GM18951 (cell line): ENCODE measurements at regions not wholly inside any gene's neighbourhood (a gene's known extent, or its start where the extent isn't known, plus 50 kb on each side); places are given as distances from the start of the nearest gene placed in this dataset.

Experiments used
- POLR2A ChIP-seq: IDR thresholded peaks from 4 replicates; pipeline ENCODE4 v1.6.1; 2011; ENCODE audit warnings: mild to moderate bottlenecking; ENCODE audit not compliant: insufficient read length, insufficient read depth; ENCODE audit errors: extremely low read depth
- in situ Hi-C: fragments of 300-500 bp; cut with MboI; formaldehyde crosslinking; loops from one replicate; pipeline ENCODE4 v1.12.0; 2022; ENCODE audit warnings: low sequenced_read_pairs, mixed read lengths, inconsistent platforms; ENCODE audit not compliant: unreplicated experiment

GRCh38 chr12:60180298-60180697, 584.5 kb downstream of the SLC16A7 start:
- in situ Hi-C loops, result no loop called here
- no peak for TF ChIP-seq POLR2A

DNA sequence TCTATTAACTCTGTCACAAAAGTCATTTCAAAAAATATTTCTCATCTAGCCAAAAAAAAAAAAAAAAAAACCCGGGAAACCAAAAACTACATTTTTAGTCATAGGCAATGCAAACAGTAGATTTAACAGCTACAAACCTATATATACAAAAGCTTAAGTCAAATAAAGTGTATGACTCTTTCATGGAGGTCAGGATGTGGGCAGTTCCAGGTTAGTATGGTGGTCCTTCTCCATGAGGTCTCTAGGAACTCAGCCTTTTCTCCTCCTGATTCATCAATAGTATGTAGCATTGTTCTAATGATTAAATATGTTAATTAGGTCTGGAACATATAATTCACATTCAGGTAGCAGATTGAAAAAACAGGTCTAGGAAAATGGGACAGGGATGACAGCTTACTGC, 586.5 kb downstream of the SLC16A7 start:
- in situ Hi-C loops, result no loop called here
- TF ChIP-seq POLR2A, result no peak

DNA sequence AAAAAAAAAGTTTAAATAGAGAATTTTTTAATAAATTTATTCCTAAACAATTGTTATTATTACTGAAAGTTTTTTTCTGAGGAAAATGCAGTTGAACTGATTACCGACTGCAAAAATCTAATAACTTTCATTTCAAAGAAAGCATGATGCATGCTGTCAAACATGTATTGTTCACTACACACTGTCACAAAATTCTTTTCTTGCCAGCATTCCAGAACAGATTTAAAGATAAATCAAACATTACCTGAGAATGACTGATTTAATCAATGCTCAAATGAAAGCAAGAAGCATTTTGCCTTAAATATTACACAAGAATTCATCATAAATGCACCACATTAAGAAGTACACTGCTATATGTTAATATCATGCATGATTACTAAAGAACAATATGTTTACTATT, 588.3 kb downstream of the SLC16A7 start:
- TF ChIP-seq POLR2A, result no peak
- in situ Hi-C loops, result no loop called here

DNA sequence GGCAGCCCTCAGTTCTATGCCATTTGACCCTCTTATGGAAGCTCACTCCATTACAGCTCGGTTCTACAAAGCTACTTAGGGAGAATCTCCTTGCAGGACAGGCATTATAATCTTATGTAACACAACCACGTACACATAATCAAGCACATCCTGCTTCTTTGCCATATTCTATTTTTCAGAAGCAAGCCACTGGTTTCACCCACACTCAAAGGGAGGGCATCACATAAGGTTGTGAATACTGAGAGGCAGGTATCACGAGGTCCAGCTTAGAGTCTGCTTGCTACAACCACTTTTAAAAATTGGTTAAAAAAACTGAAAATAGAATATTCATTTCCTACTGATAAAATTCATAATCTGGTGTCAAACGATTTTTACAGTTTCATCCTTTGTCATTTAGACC, 589.2 kb downstream of the SLC16A7 start:
- no peak for TF ChIP-seq POLR2A
- in situ Hi-C loops, result no loop called here

GRCh38 chr12:60191271-60191670, 595.4 kb downstream of the SLC16A7 start:
- in situ Hi-C loops, result no loop called here
- TF ChIP-seq POLR2A, result no peak

DNA sequence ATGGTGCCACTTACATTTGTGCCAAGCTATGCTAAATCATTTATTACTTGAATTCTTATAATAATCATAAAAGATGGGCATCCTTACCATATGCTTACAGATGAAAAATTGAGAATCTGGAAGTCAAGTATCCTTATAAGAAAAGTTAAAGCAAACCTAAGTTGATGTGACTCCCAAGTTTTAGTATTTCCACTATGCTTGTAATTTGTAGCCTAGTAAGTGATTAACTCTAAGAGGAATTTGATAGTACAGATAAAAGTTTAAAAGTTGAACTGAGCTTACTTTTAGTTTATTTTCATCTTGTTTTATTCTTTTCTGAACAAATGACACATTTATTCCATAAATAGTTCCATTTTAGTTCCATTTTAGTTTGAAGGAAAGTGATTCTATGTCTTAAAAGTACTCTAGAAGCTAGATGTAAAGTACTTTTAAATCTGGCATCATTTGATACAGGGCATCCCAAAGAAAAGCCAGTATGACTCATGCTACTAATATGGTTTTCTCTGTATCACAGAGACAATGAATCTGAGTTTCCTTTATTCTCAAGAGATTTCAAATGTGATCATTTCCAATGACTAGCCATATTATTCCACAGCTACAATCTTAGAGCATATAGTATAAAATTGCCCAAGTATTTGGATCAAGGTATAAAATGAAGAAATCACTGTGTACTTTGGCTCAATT, 596.0 kb downstream of the SLC16A7 start:
- no peak for TF ChIP-seq POLR2A
- in situ Hi-C loops, result no loop called here

DNA sequence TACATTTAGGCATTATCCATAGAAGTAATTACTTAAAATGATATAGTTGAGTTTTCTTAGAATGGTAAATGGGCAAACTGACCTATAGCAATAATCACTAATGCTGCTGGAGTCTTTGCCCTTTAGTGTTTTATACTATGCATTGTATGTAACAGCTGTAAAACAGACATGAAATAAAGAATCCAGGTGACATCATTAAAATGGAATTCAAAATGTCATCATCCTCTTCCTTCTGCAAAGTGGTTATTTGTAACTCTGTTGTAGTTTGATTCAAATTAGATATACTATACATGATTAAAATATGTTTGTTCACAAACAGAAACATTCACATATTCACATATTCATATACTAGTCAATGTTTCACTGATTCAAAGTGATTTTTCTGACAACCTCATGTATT, 598.8 kb downstream of the SLC16A7 start:
- no peak for TF ChIP-seq POLR2A
- in situ Hi-C loops, result no loop called here

DNA sequence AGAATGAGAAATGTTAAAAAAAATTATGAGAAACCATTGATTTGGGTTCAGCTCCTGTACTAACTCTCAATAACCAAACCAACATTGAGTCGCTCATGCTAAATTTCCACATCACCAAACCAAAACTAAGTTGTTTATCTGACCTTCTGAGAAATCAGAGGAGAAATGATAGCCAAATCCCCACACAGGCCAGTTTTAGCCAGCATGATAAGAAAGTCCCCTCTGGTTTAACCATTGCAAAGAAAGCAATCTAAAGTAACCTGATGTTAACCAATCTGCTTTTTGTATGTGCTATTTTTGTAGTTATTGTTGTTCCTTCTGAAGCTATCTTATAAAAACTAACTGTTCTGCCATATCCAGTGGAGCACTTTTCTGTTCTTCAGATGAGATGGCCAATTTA, 599.7 kb downstream of the SLC16A7 start:
- TF ChIP-seq POLR2A, result no peak
- in situ Hi-C loops, result no loop called here

GRCh38 chr12:60196366-60196765, 600.5 kb downstream of the SLC16A7 start:
- in situ Hi-C loops, result no loop called here
- TF ChIP-seq POLR2A, result no peak

GRCh38 chr12:60197589-60197988, 601.8 kb downstream of the SLC16A7 start:
- in situ Hi-C loops, result no loop called here
- TF ChIP-seq POLR2A, result no peak

DNA sequence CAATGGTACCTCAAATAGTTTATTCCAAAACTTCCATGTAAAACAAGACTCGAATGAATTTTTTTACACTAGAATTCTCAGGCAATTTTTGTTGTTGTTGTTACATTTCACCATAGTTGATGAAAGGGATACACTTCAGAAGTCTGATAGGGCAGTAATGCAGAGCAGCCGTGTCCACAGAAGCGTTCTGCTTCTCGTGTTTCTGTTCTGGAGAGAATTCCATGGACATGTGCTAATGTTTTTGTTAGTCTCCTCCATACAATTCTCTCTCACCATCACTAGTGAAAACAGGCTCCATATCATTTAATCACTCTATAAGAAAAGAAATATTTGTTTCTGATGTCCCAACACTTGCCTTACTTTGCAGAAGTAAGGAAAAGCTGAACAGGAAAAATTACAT, 606.1 kb downstream of the SLC16A7 start:
- in situ Hi-C loops, result no loop called here
- TF ChIP-seq POLR2A, result no peak

DNA sequence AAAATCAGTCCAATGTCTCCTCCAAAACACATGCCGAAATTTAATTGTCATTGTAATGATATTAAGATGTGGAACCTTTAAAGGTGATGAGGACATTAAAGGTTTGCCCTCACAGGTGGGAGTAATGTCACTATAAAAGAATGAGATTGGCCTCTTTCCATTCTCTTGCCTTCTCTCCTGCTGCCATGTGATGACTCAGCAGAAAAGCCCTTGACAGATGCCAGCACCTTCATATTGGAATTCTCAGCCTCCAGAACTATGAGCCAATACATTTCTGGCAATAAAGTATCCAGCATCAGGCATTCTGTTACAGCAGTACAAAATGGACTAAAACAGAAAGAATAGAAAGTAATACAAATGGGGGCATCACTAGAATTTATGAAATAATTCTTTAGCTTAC, 609.7 kb downstream of the SLC16A7 start:
- no peak for TF ChIP-seq POLR2A
- in situ Hi-C loops, result no loop called here

DNA sequence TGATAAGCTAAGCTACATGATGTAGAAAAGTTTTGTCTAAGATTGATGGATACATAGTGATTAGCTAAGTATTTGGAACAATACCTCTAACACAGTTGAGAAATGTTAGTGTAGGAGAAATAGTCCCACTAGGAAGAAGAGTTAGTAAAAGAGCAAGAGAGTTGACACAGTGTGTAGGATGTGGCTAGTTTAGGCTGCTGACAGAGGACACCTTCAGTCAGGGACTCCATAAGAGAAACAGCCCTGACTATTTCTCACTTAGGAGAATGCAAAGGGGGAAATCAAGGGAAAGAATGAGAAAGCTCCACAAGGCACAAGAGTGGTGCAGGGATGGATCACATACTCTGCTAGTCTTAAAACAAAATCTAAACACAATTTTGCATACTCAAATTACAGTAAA, 613.7 kb downstream of the SLC16A7 start:
- no peak for TF ChIP-seq POLR2A
- in situ Hi-C loops, result no loop called here

- in situ Hi-C loops, result no loop called here
- TF ChIP-seq POLR2A, result no peak
These were observed 614.1 kb downstream of the SLC16A7 start for GRCh38 chr12:60209933-60210332.

DNA sequence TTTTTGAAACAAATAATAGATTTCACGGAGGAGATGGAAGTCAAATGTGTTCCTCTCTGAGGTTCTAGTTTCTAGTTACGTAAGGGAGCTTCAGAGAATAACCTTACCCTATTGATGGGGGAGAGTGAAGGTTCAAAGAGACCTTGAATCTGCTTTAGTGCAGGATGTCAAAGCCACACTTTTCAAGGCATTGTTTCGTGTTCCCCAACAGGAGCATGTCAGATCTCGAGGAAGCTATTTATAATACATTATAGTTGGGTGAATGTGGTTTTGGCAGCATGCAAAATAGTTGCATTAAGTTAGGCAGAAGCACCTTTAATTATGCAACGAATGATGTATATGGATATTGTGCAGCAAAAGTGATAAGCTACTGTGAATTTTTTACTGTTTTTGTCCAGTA, 614.9 kb downstream of the SLC16A7 start:
- in situ Hi-C loops, result no loop called here
- TF ChIP-seq POLR2A, result no peak
